ENCODE measurements at regions not wholly inside any gene's neighbourhood (a gene's known extent, or its start where the extent isn't known, plus 50 kb on each side); places are given as distances from the start of the nearest gene placed in this dataset.

GRCh38 chr10:4066581-4067390 lies 281.8 kb upstream of the KLF6 start:
- Histone ChIP-seq H3K36me3 (ENCODE audit: control insufficient read depth in 2 of 2, insufficient read depth in 1 of 2, low read length in 2 of 2) (no peaks in the 10 kb centered on the region), H3K9me3 (ENCODE audit: control insufficient read depth, insufficient read depth, low read depth, low read length) (no peaks in the 10 kb centered on the region), H3K4me3 (ENCODE audit: low read depth, low read length) (no peak overlapping the region), H3K4me1 (ENCODE audit: control insufficient read depth, insufficient read depth, low read length) (peaks cover 10% of the 10 kb centered on the region), H3K27ac (ENCODE audit: extremely low read depth, low read depth, low read length) (no peak overlapping the region)
- CTCF ChIA-PET: no interaction called here
- TF ChIP-seq ZBTB20 (tag by site-specific recombination; IDR thresholded peaks at IDR 0.05): peak; percentile 36; the same call in 1 of the 2 replicates
- TF ChIP-seq, protein P1, sequence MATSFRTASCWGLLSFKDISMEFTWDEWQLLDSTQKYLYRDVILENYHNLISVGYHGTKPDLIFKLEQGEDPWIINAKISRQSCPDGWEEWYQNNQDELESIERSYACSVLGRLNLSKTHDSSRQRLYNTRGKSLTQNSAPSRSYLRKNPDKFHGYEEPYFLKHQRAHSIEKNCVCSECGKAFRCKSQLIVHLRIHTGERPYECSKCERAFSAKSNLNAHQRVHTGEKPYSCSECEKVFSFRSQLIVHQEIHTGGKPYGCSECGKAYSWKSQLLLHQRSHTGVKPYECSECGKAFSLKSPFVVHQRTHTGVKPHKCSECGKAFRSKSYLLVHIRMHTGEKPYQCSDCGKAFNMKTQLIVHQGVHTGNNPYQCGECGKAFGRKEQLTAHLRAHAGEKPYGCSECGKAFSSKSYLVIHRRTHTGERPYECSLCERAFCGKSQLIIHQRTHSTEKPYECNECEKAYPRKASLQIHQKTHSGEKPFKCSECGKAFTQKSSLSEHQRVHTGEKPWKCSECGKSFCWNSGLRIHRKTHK (tag by site-specific recombination; IDR thresholded peaks at IDR 0.05): no peak
- POLR2A ChIA-PET: no interaction called here

GRCh38 chr10:4064489-4064888 lies 279.5 kb upstream of the KLF6 start:
- ChIA-PET POLR2A (no interaction called here), CTCF (no interaction called here)
- no peak overlapping the region for H3K4me3 ChIP-seq (ENCODE audit: low read depth, low read length)
- H3K4me1 ChIP-seq (ENCODE audit: control insufficient read depth, insufficient read depth, low read length): peaks cover 10% of the 10 kb centered on the region
- H3K36me3 ChIP-seq (ENCODE audit: control insufficient read depth in 2 of 2, insufficient read depth in 1 of 2, low read length in 2 of 2): no peaks in the 10 kb centered on the region
- no peaks in the 10 kb centered on the region for H3K9me3 ChIP-seq (ENCODE audit: control insufficient read depth, insufficient read depth, low read depth, low read length)
- TF ChIP-seq ZNF426 (tag by site-specific recombination; IDR thresholded peaks at IDR 0.05) (no peak), ZNF366 (tag by site-specific recombination; conservative IDR thresholded peaks at IDR 0.05) (peak; percentile 77)
- no peak overlapping the region for H3K27ac ChIP-seq (ENCODE audit: extremely low read depth, low read depth, low read length)

DNA sequence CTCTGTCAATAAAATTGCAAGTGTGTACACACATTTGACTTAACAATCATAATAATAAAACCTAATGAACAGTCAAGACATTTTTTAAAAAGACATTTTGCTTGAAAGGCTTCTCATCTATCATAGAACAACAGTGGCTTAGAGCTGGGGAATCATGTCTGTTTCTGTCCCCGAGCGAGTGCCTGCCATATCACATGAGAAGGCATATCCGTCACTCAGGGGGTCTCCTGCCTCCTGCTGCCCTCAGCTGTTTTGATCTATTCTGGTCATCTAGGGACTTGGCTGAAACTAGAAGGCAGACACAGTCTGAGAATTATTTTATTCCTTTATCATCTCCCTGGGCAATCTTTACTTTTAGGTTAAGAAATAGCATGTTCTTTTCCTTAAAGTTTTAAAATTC lies 278.7 kb upstream of the KLF6 start:
- H3K9me3 ChIP-seq (ENCODE audit: control insufficient read depth, insufficient read depth, low read depth, low read length): no peaks in the 10 kb centered on the region
- ChIA-PET POLR2A (no interaction called here), CTCF (interaction anchor here (0.7 kb wide), 1 partner anchor 507 kb away, joined by 3 read pairs; no protein-coding TSS in a partner anchor)
- H3K27ac ChIP-seq (ENCODE audit: extremely low read depth, low read depth, low read length): no peak overlapping the region
- H3K4me1 ChIP-seq (ENCODE audit: control insufficient read depth, insufficient read depth, low read length): peaks cover 10% of the 10 kb centered on the region
- no peaks in the 10 kb centered on the region for H3K36me3 ChIP-seq (ENCODE audit: control insufficient read depth in 2 of 2, insufficient read depth in 1 of 2, low read length in 2 of 2)
- H3K4me3 ChIP-seq (ENCODE audit: low read depth, low read length): no peak overlapping the region
- no peak for TF ChIP-seq ZNF239 (tag by site-specific recombination; IDR thresholded peaks at IDR 0.05)
- TF ChIP-seq REPIN1 (tag by site-specific recombination; IDR thresholded peaks at IDR 0.05; ENCODE audit: low read depth): no peak
- TF ChIP-seq OVOL3 (tag by site-specific recombination; IDR thresholded peaks at IDR 0.05): no peak
- no peak for TF ChIP-seq ZNF169 (tag by site-specific recombination; IDR thresholded peaks at IDR 0.05)
- no peak for TF ChIP-seq ATF2 (tag by site-specific recombination; IDR thresholded peaks at IDR 0.05; ENCODE audit: low read depth)
- no peak for TF ChIP-seq ZNF366 (tag by site-specific recombination; conservative IDR thresholded peaks at IDR 0.05)
- no peak for TF ChIP-seq ZBTB21 (tag by site-specific recombination; IDR thresholded peaks at IDR 0.05)
- no peak for TF ChIP-seq PRDM2 (tag by site-specific recombination; IDR thresholded peaks at IDR 0.05; ENCODE audit: borderline replicate concordance)
- no peak for TF ChIP-seq ZNF16 (tag by site-specific recombination; IDR thresholded peaks at IDR 0.05; ENCODE audit: low read depth)
- TF ChIP-seq ZNF776 (tag by site-specific recombination; IDR thresholded peaks at IDR 0.05; ENCODE audit: borderline replicate concordance): no peak
- TF ChIP-seq ZNF558 (tag by site-specific recombination; IDR thresholded peaks at IDR 0.05): no peak
